ENCODE measurements at regions not wholly inside any gene's neighbourhood (a gene's known extent, or its start where the extent isn't known, plus 50 kb on each side); places are given as distances from the start of the nearest gene placed in this dataset.

DNA sequence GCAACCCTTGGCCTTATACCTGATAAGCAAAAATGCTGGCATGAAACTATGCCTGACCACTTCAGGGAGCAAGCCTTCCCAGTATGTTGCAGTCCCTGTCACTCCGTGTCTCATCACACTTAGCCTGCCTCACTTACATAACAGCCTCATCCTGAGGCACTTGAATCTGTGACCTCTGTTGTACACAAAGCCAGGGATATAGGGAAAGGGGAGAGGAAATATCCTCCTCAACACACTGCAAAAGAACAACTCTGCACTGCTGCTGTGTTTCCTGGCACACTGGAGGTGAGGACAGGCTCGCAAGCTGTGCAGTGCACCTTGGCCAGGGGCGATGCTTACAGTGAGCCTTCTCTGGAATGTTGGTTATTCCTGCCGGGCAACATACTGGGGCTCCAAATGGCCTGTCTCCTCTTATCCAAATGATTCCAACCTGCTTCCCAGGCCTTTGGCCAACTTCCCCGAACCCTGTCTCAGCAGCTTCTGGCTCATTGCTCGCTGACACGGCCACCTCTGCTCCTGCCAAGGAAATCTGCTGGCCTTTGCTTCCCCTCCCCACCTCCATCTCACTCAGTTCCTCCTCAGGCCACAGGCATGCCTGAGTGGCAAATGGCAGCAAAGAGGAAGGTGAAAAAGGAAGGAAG, 109.2 kb downstream of the CD47 start:
- no peak for TF ChIP-seq EZH2 (IDR thresholded peaks at IDR 0.05; ENCODE audit: low read length)
- no peak for TF ChIP-seq CTCF (optimal IDR thresholded peaks at IDR 0.05 in 1 of 3, IDR thresholded peaks at IDR 0.05 in 1 of 3, conservative IDR thresholded peaks at IDR 0.05 in 1 of 3; ENCODE audit: extremely low read depth in 1 of 3, insufficient read depth in 2 of 3, low read length in 3 of 3)
- no peak for DNase-seq (ENCODE audit: low read depth, low spot score)
- peak; percentile 20 for FAIRE-seq
- no peaks in the 10 kb centered on the region for H3K79me2 ChIP-seq (ENCODE audit: control insufficient read depth, insufficient read depth, low read length)
- dilution Hi-C loops (cut with MboI; ENCODE audit: extremely low pct_ligation_motif_present, low sequenced_read_pairs): no loop called here
- H3K27me3 ChIP-seq (ENCODE audit: control insufficient read depth, extremely low read depth, insufficient read depth, low read length): no peaks in the 10 kb centered on the region
- no peak overlapping the region for H3K4me3 ChIP-seq (ENCODE audit: control insufficient read depth in 2 of 3, extremely low read depth in 1 of 3, insufficient read depth in 2 of 3, low read depth in 1 of 3, low read length in 3 of 3)
- H3K9me1 ChIP-seq (ENCODE audit: control insufficient read depth, extremely low read depth, insufficient read depth, low read length): no peaks in the 10 kb centered on the region
- peaks cover 10% of the 10 kb centered on the region for H3K4me1 ChIP-seq (ENCODE audit: control insufficient read depth, extremely low read depth, insufficient read depth, low read length)
- H2AFZ ChIP-seq (ENCODE audit: control insufficient read depth, low read length): peak overlapping the region; percentile 81
- no peaks in the 10 kb centered on the region for H3K36me3 ChIP-seq (ENCODE audit: control insufficient read depth in 2 of 2, extremely low read depth in 1 of 2, insufficient read depth in 2 of 2, low read length in 2 of 2)
- no peaks in the 10 kb centered on the region for H4K20me1 ChIP-seq (ENCODE audit: control insufficient read depth, extremely low read depth, insufficient read depth, low read length)
- peak overlapping the region; percentile 12 for H3K4me2 ChIP-seq (ENCODE audit: control insufficient read depth, extremely low read depth, insufficient read depth, low read depth, low read length)
- no peak overlapping the region for H3K27ac ChIP-seq (ENCODE audit: control insufficient read depth, insufficient read depth, low read length)
- no peak overlapping the region for H3K9ac ChIP-seq (ENCODE audit: control insufficient read depth, extremely low read depth, insufficient read depth, low read length)
- no peaks in the 10 kb centered on the region for H3K9me3 ChIP-seq (ENCODE audit: control insufficient read depth, low read depth, low read length)

DNA sequence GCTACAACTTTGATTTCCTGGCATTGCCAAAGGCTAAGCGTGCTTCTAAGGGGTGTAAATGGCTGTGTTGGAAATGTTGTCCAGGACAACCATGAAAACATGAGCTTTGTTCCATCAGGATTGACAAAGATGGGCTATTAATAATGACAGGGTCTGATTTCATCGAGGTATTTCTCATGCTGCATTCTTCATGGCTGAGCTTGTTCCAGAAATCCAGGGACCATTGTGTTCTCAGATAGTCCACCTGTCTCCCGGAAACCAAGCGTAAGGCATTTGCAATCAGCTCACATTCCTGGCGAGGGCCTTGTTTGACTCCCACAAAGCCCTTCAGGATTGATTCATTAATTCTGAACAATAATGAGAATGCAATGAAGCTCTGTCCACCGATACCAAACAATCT, 111.3 kb downstream of the CD47 start:
- Histone ChIP-seq H3K4me1 (ENCODE audit: control insufficient read depth, extremely low read depth, insufficient read depth, low read length) (peaks cover 9% of the 10 kb centered on the region), H3K27ac (ENCODE audit: control insufficient read depth, insufficient read depth, low read length) (no peak overlapping the region), H3K4me3 (ENCODE audit: control insufficient read depth in 2 of 3, extremely low read depth in 1 of 3, insufficient read depth in 2 of 3, low read depth in 1 of 3, low read length in 3 of 3) (no peak overlapping the region), H3K36me3 (ENCODE audit: control insufficient read depth in 2 of 2, extremely low read depth in 1 of 2, insufficient read depth in 2 of 2, low read length in 2 of 2) (no peaks in the 10 kb centered on the region), H4K20me1 (ENCODE audit: control insufficient read depth, extremely low read depth, insufficient read depth, low read length) (no peaks in the 10 kb centered on the region), H3K9me1 (ENCODE audit: control insufficient read depth, extremely low read depth, insufficient read depth, low read length) (no peaks in the 10 kb centered on the region), H3K79me2 (ENCODE audit: control insufficient read depth, insufficient read depth, low read length) (no peaks in the 10 kb centered on the region), H3K27me3 (ENCODE audit: control insufficient read depth, extremely low read depth, insufficient read depth, low read length) (no peaks in the 10 kb centered on the region), H3K9ac (ENCODE audit: control insufficient read depth, extremely low read depth, insufficient read depth, low read length) (no peak overlapping the region), H2AFZ (ENCODE audit: control insufficient read depth, low read length) (no peak overlapping the region), H3K9me3 (ENCODE audit: control insufficient read depth, low read depth, low read length) (no peaks in the 10 kb centered on the region), H3K4me2 (ENCODE audit: control insufficient read depth, extremely low read depth, insufficient read depth, low read depth, low read length) (no peak overlapping the region)
- FAIRE-seq (no peak), DNase-seq (ENCODE audit: low read depth, low spot score) (no peak)
- dilution Hi-C loops (cut with MboI; ENCODE audit: extremely low pct_ligation_motif_present, low sequenced_read_pairs): no loop called here
- TF ChIP-seq EZH2 (IDR thresholded peaks at IDR 0.05; ENCODE audit: low read length): no peak
- no peak for TF ChIP-seq CTCF (optimal IDR thresholded peaks at IDR 0.05 in 1 of 3, IDR thresholded peaks at IDR 0.05 in 1 of 3, conservative IDR thresholded peaks at IDR 0.05 in 1 of 3; ENCODE audit: extremely low read depth in 1 of 3, insufficient read depth in 2 of 3, low read length in 3 of 3)

Measured in keratinocyte (primary cell).